Natural killer cell (primary cell): ENCODE measurements at regions not wholly inside any gene's neighbourhood (a gene's known extent, or its start where the extent isn't known, plus 50 kb on each side); places are given as distances from the start of the nearest gene placed in this dataset.
A peak's percentile ranks its signal among the peaks of the same experiment; 100 is the strongest.
"Not testable (repeated sequence)": the region's sequence is repeated elsewhere in the genome, so short reads cannot be mapped to it uniquely, and the experiment has no call there.

Source experiments
- ATAC-seq, 3 donors: fragments of 150-1000 bp in 2 of 3; fragments of 200-7000 bp in 1 of 3; cut with Tn5 transposase; 1 replicate in 1 of 3; 2 replicates in 2 of 3; pipeline ENCODE4 v1.10.0; 2021; ENCODE audit warnings: mild to moderate bottlenecking in 2 of 3, moderate library complexity in 2 of 3
- DNase-seq, 2 donors: peaks; one replicate each; pipeline versions ENCODE4 v3.0.0 to v3.0.0-alpha.2; 2013 to 2021; ENCODE audit warnings: mixed read lengths in 1 of 2
- H3K27ac ChIP-seq: one replicate; pipeline ENCODE4 v1.5.1; 2013; ENCODE audit warnings: mild to moderate bottlenecking, low read length
- H3K27me3 ChIP-seq: one replicate; pipeline ENCODE4 v1.6.1; 2013; ENCODE audit warnings: low read length; ENCODE audit not compliant: control insufficient read depth, insufficient read depth
- H3K36me3 ChIP-seq: one replicate; pipeline ENCODE4 v1.6.1; 2013; ENCODE audit warnings: low read length; ENCODE audit not compliant: control insufficient read depth, insufficient read depth
- H3K4me1 ChIP-seq: one replicate; pipeline ENCODE4 v1.6.1; 2013; ENCODE audit warnings: low read length; ENCODE audit not compliant: control insufficient read depth, insufficient read depth
- H3K4me3 ChIP-seq: one replicate; pipeline ENCODE4 v1.5.1; 2013; ENCODE audit warnings: low read length
- H3K9me3 ChIP-seq: one replicate; pipeline ENCODE4 v1.6.1; 2013; ENCODE audit warnings: low read length; ENCODE audit not compliant: control insufficient read depth, insufficient read depth
- H3K27ac Mint-ChIP-seq, 2 donors: one replicate each; pipeline ENCODE4 v1.8.0; 2022; ENCODE audit warnings: mild to moderate bottlenecking in 2 of 2, mixed read lengths in 2 of 2, moderate library complexity in 1 of 2
- H3K27me3 Mint-ChIP-seq, 2 donors: one replicate each; pipeline ENCODE4 v1.8.0; 2022; ENCODE audit warnings: low read depth in 2 of 2, mixed read lengths in 2 of 2
- H3K36me3 Mint-ChIP-seq: one replicate; pipeline ENCODE4 v1.8.0; 2022; ENCODE audit warnings: mixed read lengths
- H3K4me1 Mint-ChIP-seq, 2 donors: one replicate each; pipeline ENCODE4 v1.8.0; 2022; ENCODE audit warnings: mixed read lengths in 2 of 2
- H3K4me3 Mint-ChIP-seq: one replicate; pipeline ENCODE4 v1.8.0; 2022; ENCODE audit warnings: mild to moderate bottlenecking, moderate library complexity, mixed read lengths
- H3K9me3 Mint-ChIP-seq, 2 donors: one replicate each; pipeline ENCODE4 v1.8.0; 2022; ENCODE audit warnings: mixed read lengths in 2 of 2
- CTCF ChIP-seq: fragments of 200-600 bp; IDR thresholded peaks from one replicate; pipeline ENCODE4 v1.8.0; 2022; ENCODE audit warnings: antibody characterized with exemption
- WGBS: methylation state at CpG from one replicate; pipeline ENCODE4 v1.1.7; 2013; ENCODE audit warnings: missing lambda C conversion rate; ENCODE audit not compliant: insufficient coverage; 5-methylcytosine and 5-hydroxymethylcytosine counted together
- intact Hi-C: fragments of 100-400 bp; cut with micrococcal nuclease; formaldehyde crosslinking; loops from one replicate; pipeline ENCODE4 v1.14.2; 2022

GRCh38 chr6:144379356-144379755, 94.2 kb downstream of the UTRN start:
- DNase-seq: no peak
- Histone ChIP-seq H3K4me1 (peaks cover 41% of the 10 kb centered on the region), H3K27me3 (no peaks in the 10 kb centered on the region), H3K27ac (no peak overlapping the region), H3K36me3 (peaks cover 11% of the 10 kb centered on the region), H3K9me3 (no peaks in the 10 kb centered on the region), H3K4me3 (no peak overlapping the region)
- Mint-ChIP-seq H3K4me3 (no peak overlapping the region), H3K27ac (peak overlapping the region; percentile 21 to 81), H3K9me3 (no peaks in the 10 kb centered on the region), H3K27me3 (no peaks in the 10 kb centered on the region), H3K36me3 (peaks cover 5% of the 10 kb centered on the region), H3K4me1 (peaks cover 67 to 76% of the 10 kb centered on the region in 2 donors)
- no peak for TF ChIP-seq CTCF
- 82% methylated on average over 5 of the region's 7 CpGs for WGBS
- peak in 2 of 3 donors; percentile 30 to 54 for ATAC-seq
- intact Hi-C loops: loop anchor here (5.0 kb wide), 2 partner anchors 33 to 37 kb away; no protein-coding TSS in a partner anchor

GRCh38 chr6:144381499-144381898, 96.4 kb downstream of the UTRN start:
- H3K27ac ChIP-seq, ATAC-seq, H3K27me3 ChIP-seq, H3K27me3 Mint-ChIP-seq, H3K9me3 Mint-ChIP-seq, H3K4me3 ChIP-seq, H3K9me3 ChIP-seq, H3K36me3 ChIP-seq, intact Hi-C loops, DNase-seq, H3K36me3 Mint-ChIP-seq: not testable (repeated sequence)
- H3K4me1 ChIP-seq: peaks cover 26% of the 10 kb centered on the region
- peaks cover 68 to 82% of the 10 kb centered on the region in 2 donors for H3K4me1 Mint-ChIP-seq
- peak overlapping the region; percentile 60 to 69 for H3K27ac Mint-ChIP-seq
- WGBS: 100% methylated on average over 2 of the region's 2 CpGs
- H3K4me3 Mint-ChIP-seq: peak overlapping the region; percentile 11

- no peak overlapping the region for H3K4me3 Mint-ChIP-seq
- Histone ChIP-seq H3K4me3 (no peak overlapping the region), H3K4me1 (peaks cover 16% of the 10 kb centered on the region), H3K9me3 (no peaks in the 10 kb centered on the region), H3K27me3 (no peaks in the 10 kb centered on the region), H3K36me3 (peaks cover 7% of the 10 kb centered on the region), H3K27ac (no peak overlapping the region)
- intact Hi-C loops: no loop called here
- H3K9me3 Mint-ChIP-seq: no peaks in the 10 kb centered on the region
- no peak for TF ChIP-seq CTCF
- peaks cover 62 to 74% of the 10 kb centered on the region in 2 donors for H3K4me1 Mint-ChIP-seq
- DNase-seq (no peak), ATAC-seq (no peak)
- H3K27me3 Mint-ChIP-seq: no peaks in the 10 kb centered on the region
- peak overlapping the region; percentile 28 to 69 for H3K27ac Mint-ChIP-seq
- peaks cover 5% of the 10 kb centered on the region for H3K36me3 Mint-ChIP-seq
- WGBS: 100% methylated on average over 1 of the region's 2 CpGs
Measured at GRCh38 chr6:144383336-144383735, 98.2 kb downstream of the UTRN start.

GRCh38 chr6:144384427-144384826, 99.3 kb downstream of the UTRN start:
- Mint-ChIP-seq H3K27ac (peak overlapping the region; percentile 67 to 69), H3K36me3 (peaks cover 5% of the 10 kb centered on the region), H3K27me3 (no peaks in the 10 kb centered on the region), H3K9me3 (no peaks in the 10 kb centered on the region), H3K4me1 (peaks cover 60 to 73% of the 10 kb centered on the region in 2 donors), H3K4me3 (no peak overlapping the region)
- no peak for TF ChIP-seq CTCF
- intact Hi-C loops: no loop called here
- no peak for DNase-seq
- Histone ChIP-seq H3K4me3 (no peak overlapping the region), H3K36me3 (peaks cover 11% of the 10 kb centered on the region), H3K9me3 (no peaks in the 10 kb centered on the region), H3K27ac (no peak overlapping the region), H3K27me3 (no peaks in the 10 kb centered on the region), H3K4me1 (peaks cover 8% of the 10 kb centered on the region)
- WGBS: 95% methylated on average over 4 of the region's 4 CpGs
- peak in 1 of 3 donors; percentile 57 for ATAC-seq

- DNase-seq, H3K27ac ChIP-seq, H3K4me3 ChIP-seq, H3K27me3 ChIP-seq, H3K36me3 ChIP-seq, H3K9me3 Mint-ChIP-seq, H3K9me3 ChIP-seq, H3K4me3 Mint-ChIP-seq, H3K36me3 Mint-ChIP-seq, intact Hi-C loops, H3K27me3 Mint-ChIP-seq, ATAC-seq, H3K4me1 ChIP-seq: not testable (repeated sequence)
- Mint-ChIP-seq H3K27ac (peak overlapping the region; percentile 59 to 67), H3K4me1 (peaks cover 66 to 76% of the 10 kb centered on the region in 2 donors)
- 94% methylated on average over 7 of the region's 7 CpGs for WGBS
Measured at GRCh38 chr6:144389474-144389873, 104.3 kb downstream of the UTRN start.
